IMR-90 (cell line): ENCODE measurements at regions not wholly inside any gene's neighbourhood (a gene's known extent, or its start where the extent isn't known, plus 50 kb on each side); places are given as distances from the start of the nearest gene placed in this dataset.

Experiments
- ATAC-seq: fragments of 200-7000 bp; cut with Tn5 transposase; 2 replicates; pipeline ENCODE4 v1.9.1; 2020; ENCODE audit warnings: low read depth, mild to moderate bottlenecking, moderate library complexity
- BruUV-seq: library from RNA; stranded (reverse); fragments of 400-500 nt; replicated peaks from 2 replicates; lab custom pipeline; 2021; lab: Mats Ljungman, UMichigan
- CTCF ChIA-PET: fragments of 300-600 bp; formaldehyde crosslinking; extraction: SDS; loops from one replicate; lab custom pipeline; 2021; ENCODE audit warnings: antibody characterized with exemption; lab: Yijun Ruan, JAX
- POLR2A ChIA-PET: fragments of 300-600 bp; sonication (Branson Sonifier 250); formaldehyde crosslinking; loops from one replicate; lab custom pipeline; 2022; ENCODE audit warnings: antibody characterized with exemption; ENCODE audit not compliant: unreplicated experiment; lab: Charles Lee
- DNase-seq: peaks from one replicate; pipeline ENCODE4 v3.0.0; 2013
- H2AFZ ChIP-seq: replicated peaks from 2 replicates; pipeline ENCODE3; 2013; ENCODE audit warnings: low read length, mild to moderate bottlenecking; ENCODE audit not compliant: poor library complexity
- H2AK5ac ChIP-seq: 2 replicates; pipeline ENCODE4 v1.6.1; 2013; ENCODE audit warnings: low read depth, low read length, inconsistent platforms
- H2AK9ac ChIP-seq: replicated peaks from 2 replicates; pipeline ENCODE3; 2013; ENCODE audit warnings: mild to moderate bottlenecking, low read depth, low read length, moderate library complexity; ENCODE audit not compliant: poor library complexity
- H2BK120ac ChIP-seq: 2 replicates; pipeline ENCODE4 v1.6.1; 2013; ENCODE audit warnings: low read depth, low read length, inconsistent platforms
- H2BK15ac ChIP-seq: 3 replicates; pipeline ENCODE4 v1.6.1; 2013; ENCODE audit warnings: low read depth, low read length, inconsistent platforms
- H2BK20ac ChIP-seq: 2 replicates; pipeline ENCODE4 v1.6.1; 2013; ENCODE audit warnings: low read depth, mild to moderate bottlenecking, inconsistent platforms, low read length, moderate library complexity
- H2BK5ac ChIP-seq: 2 replicates; pipeline ENCODE4 v1.6.1; 2013; ENCODE audit warnings: mild to moderate bottlenecking, low read depth, low read length, inconsistent platforms; ENCODE audit not compliant: poor library complexity, severe bottlenecking
- H3K14ac ChIP-seq: replicated peaks from 2 replicates; pipeline ENCODE4 v1.6.1; 2013; ENCODE audit warnings: low read depth, low read length, inconsistent platforms
- H3K18ac ChIP-seq: 2 replicates; pipeline ENCODE4 v1.6.1; 2013; ENCODE audit warnings: low read depth, low read length, control low read depth
- H3K23ac ChIP-seq: 2 replicates; pipeline ENCODE4 v1.6.1; 2013; ENCODE audit warnings: low read depth, low read length, inconsistent platforms
- H3K27ac ChIP-seq: 2 replicates; pipeline ENCODE4 v1.5.1; 2013; ENCODE audit warnings: mild to moderate bottlenecking, control low read depth, low read length; ENCODE audit not compliant: insufficient read depth
- H3K27me3 ChIP-seq: 2 replicates; pipeline ENCODE4 v1.6.1; 2013; ENCODE audit warnings: low read length; ENCODE audit not compliant: control insufficient read depth, insufficient read depth
- H3K36me3 ChIP-seq: 2 replicates; pipeline ENCODE4 v1.6.1; 2013; ENCODE audit warnings: low read length, mixed read lengths; ENCODE audit not compliant: control insufficient read depth, insufficient read depth
- H3K4ac ChIP-seq: 2 replicates; pipeline ENCODE4 v1.6.1; 2013; ENCODE audit warnings: low read depth, low read length, inconsistent platforms
- H3K4me1 ChIP-seq: 2 replicates; pipeline ENCODE4 v1.6.1; 2013; ENCODE audit warnings: low read length, mixed read lengths; ENCODE audit not compliant: control insufficient read depth, insufficient read depth
- H3K4me2 ChIP-seq: 2 replicates; pipeline ENCODE4 v1.6.1; 2013; ENCODE audit warnings: low read depth, mild to moderate bottlenecking, control low read depth, low read length, moderate library complexity
- H3K4me3 ChIP-seq: 2 replicates; pipeline ENCODE4 v1.5.1; 2013; ENCODE audit warnings: low read depth, mild to moderate bottlenecking, control low read depth, low read length, moderate library complexity; ENCODE audit not compliant: insufficient read depth
- H3K56ac ChIP-seq: 2 replicates; pipeline ENCODE4 v1.6.1; 2013; ENCODE audit warnings: low read length, inconsistent platforms; ENCODE audit not compliant: insufficient read depth; ENCODE audit errors: extremely low read depth
- H3K79me1 ChIP-seq, 2 experiments: 2 replicates each; pipeline ENCODE4 v1.6.1; 2013; ENCODE audit warnings: low read length in 2 of 2, inconsistent platforms in 1 of 2, low read depth in 1 of 2
- H3K9ac ChIP-seq: 2 replicates; pipeline ENCODE4 v1.6.1; 2013; ENCODE audit warnings: low read depth, low read length, control low read depth
- H3K9me1 ChIP-seq: 2 replicates; pipeline ENCODE4 v1.6.1; 2013; ENCODE audit warnings: low read length, inconsistent platforms; ENCODE audit not compliant: insufficient read depth
- H3K9me3 ChIP-seq: 2 replicates; pipeline ENCODE4 v1.6.1; 2013; ENCODE audit warnings: low read length; ENCODE audit not compliant: control insufficient read depth, insufficient read depth
- H4K20me1 ChIP-seq: 2 replicates; pipeline ENCODE4 v1.6.1; 2013; ENCODE audit warnings: low read length, inconsistent platforms; ENCODE audit not compliant: insufficient read depth
- H4K5ac ChIP-seq: 2 replicates; pipeline ENCODE4 v1.6.1; 2013; ENCODE audit warnings: mild to moderate bottlenecking, low read depth, low read length, control low read depth
- H4K8ac ChIP-seq, 2 experiments: 2 replicates each; pipeline ENCODE4 v1.6.1; 2013; ENCODE audit warnings: low read depth in 2 of 2, low read length in 2 of 2, control low read depth in 1 of 2, inconsistent platforms in 1 of 2
- H4K91ac ChIP-seq: 2 replicates; pipeline ENCODE4 v1.6.1; 2013; ENCODE audit warnings: low read depth, low read length, inconsistent platforms; ENCODE audit not compliant: insufficient read depth
- CHD1 ChIP-seq: IDR thresholded peaks from 2 replicates; pipeline ENCODE4 v1.6.1; 2012; ENCODE audit warnings: low read depth, low read length, improper control_type of control experiment
- CTCF ChIP-seq: conservative IDR thresholded peaks from 2 replicates; pipeline ENCODE4 v1.5.1; 2012; ENCODE audit warnings: mild to moderate bottlenecking, low read depth, low read length, improper control_type of control experiment
- FOS ChIP-seq: fragments of 150-350 bp; IDR thresholded peaks from 2 replicates; pipeline ENCODE4 v1.6.1; 2016; ENCODE audit warnings: low read depth, low read length
- MAFK ChIP-seq: IDR thresholded peaks from 2 replicates; pipeline ENCODE4 v1.6.1; 2012; ENCODE audit warnings: low read depth, low read length, improper control_type of control experiment
- MAZ ChIP-seq: IDR thresholded peaks from 2 replicates; pipeline ENCODE4 v1.6.1; 2012; ENCODE audit warnings: low read depth, mild to moderate bottlenecking, low read length, improper control_type of control experiment, moderate library complexity, borderline replicate concordance
- MXI1 ChIP-seq: IDR thresholded peaks from 2 replicates; pipeline ENCODE4 v1.6.1; 2012; ENCODE audit warnings: low read depth, mild to moderate bottlenecking, low read length, moderate library complexity, borderline replicate concordance
- POLR2A ChIP-seq: IDR thresholded peaks from 2 replicates; pipeline ENCODE4 v1.6.1; 2012; ENCODE audit warnings: mild to moderate bottlenecking, low read depth, low read length
- RFX5 ChIP-seq: IDR thresholded peaks from 2 replicates; pipeline ENCODE4 v1.8.0; 2012; ENCODE audit warnings: low read depth, mild to moderate bottlenecking, low read length, moderate library complexity
- SMC3 ChIP-seq: fragments of 150-350 bp; IDR thresholded peaks from 2 replicates; pipeline ENCODE4 v1.6.1; 2016; ENCODE audit warnings: low read depth, mild to moderate bottlenecking, antibody characterized with exemption, low read length, moderate library complexity
- WGBS, 2 experiments: methylation state at CpG; one replicate each; pipeline versions ENCODE4 v1.1.5 to v1.1.7; 2013; ENCODE audit warnings: missing lambda C conversion rate in 2 of 2; ENCODE audit not compliant: insufficient read length in 1 of 2; ENCODE audit errors: extremely low coverage in 2 of 2; 5-methylcytosine and 5-hydroxymethylcytosine counted together
- dilution Hi-C: fragments of 300-500 bp; cut with HindIII; formaldehyde crosslinking; loops from one replicate; pipeline ENCODE4 v1.14.3; 2018; ENCODE audit warnings: low sequenced_read_pairs; ENCODE audit not compliant: unreplicated experiment
- in situ Hi-C: fragments of 300-500 bp; cut with MboI; formaldehyde crosslinking; loops from 3 replicates; pipeline ENCODE4 v1.14.3; 2019; ENCODE audit warnings: low sequenced_read_pairs, inconsistent platforms, mixed read lengths
- intact Hi-C: fragments of 100-400 bp; cut with micrococcal nuclease; formaldehyde crosslinking; loops from 2 replicates; pipeline ENCODE4 v1.10.0; 2022

- ChIA-PET POLR2A (no interaction called here), CTCF (no interaction called here)
- Histone ChIP-seq H3K27ac (no peak overlapping the region), H3K36me3 (no peaks in the 10 kb centered on the region), H2BK20ac (no peak overlapping the region), H3K14ac (no peak overlapping the region), H3K9me3 (0 out of 2 replicates have a peak, but pooled peaks cover 4% of the 10 kb centered on the region), H3K9me1 (no peaks in the 10 kb centered on the region), H3K27me3 (no peaks in the 10 kb centered on the region), H4K20me1 (no peaks in the 10 kb centered on the region), H2AFZ (no peak overlapping the region), H2BK5ac (no peak overlapping the region), H3K4ac (no peak overlapping the region), H2BK15ac (no peak overlapping the region), H4K8ac (no peak overlapping the region), H3K4me3 (no peak overlapping the region), H3K23ac (no peak overlapping the region), H2AK5ac (no peak overlapping the region), H4K5ac (no peak overlapping the region), H3K9ac (no peak overlapping the region), H3K4me1 (no peaks in the 10 kb centered on the region), H2BK120ac (no peak overlapping the region), H3K18ac (no peak overlapping the region), H2AK9ac (no peak overlapping the region), H3K4me2 (no peak overlapping the region), H3K79me1 (no peaks in the 10 kb centered on the region), H4K91ac (no peak overlapping the region), H3K56ac (no peak overlapping the region)
- BruUV-seq = no TSS peak
- ATAC-seq = no peak
- no peak for DNase-seq
- no peak for TF ChIP-seq RFX5
- no peak for TF ChIP-seq MXI1
- no peak for TF ChIP-seq POLR2A
- no peak for TF ChIP-seq FOS
- no peak for TF ChIP-seq CTCF
- TF ChIP-seq MAZ = no peak
- TF ChIP-seq CHD1 = no peak
- TF ChIP-seq SMC3 = no peak
- no peak for TF ChIP-seq MAFK
- no CpG with 5 or more reads among the region's 2 CpGs for WGBS, 2 experiments
- dilution Hi-C loops = no loop called here
- intact Hi-C loops = no loop called here
- in situ Hi-C loops = no loop called here
Measured at GRCh38 chr21:19621837-19622496, 1218.4 kb upstream of the TMPRSS15 start.
